ENCODE measurements at regions not wholly inside any gene's neighbourhood (a gene's known extent, or its start where the extent isn't known, plus 50 kb on each side); places are given as distances from the start of the nearest gene placed in this dataset.

DNA sequence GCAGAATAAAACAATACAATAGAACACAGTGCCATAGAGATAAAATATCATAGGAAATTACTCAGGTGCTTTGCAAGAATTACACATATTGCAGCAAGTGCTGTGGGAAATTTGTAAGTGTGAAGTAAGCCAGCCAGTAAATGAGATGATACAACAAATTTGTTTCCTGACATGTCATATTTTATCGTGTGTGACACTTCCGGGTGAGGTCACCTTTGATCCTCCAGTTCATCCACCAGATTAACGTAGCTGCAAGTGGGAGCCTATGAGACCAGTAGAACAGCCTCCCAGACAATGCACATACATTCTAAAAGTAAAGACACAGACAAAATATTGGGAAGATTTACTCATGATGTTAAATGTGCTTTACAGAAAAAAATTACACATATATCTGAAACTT, 72.2 kb downstream of the PRDM9 start:
- DNase-seq: no peak

DNA sequence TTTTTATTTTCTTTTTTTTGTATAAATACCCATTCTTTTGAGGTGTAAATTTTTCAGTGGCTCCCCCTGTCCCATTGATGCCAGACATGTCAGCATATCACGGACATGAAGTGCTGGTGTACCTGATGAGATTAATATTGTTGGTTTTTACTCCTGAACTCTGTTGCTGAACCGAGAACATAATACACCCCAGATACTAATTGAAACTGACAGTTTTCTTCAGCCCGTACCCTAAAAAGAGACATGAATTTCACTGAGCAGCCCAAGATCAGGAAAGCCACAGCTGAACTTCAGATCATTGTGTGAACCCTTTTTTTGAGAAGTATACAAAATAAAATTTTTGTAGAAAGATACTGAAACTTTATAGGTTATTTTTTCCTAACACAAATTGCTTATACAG, 75.7 kb downstream of the PRDM9 start:
- DNase-seq: no peak

GRCh38 chr5:23588841-23589326, 81.5 kb downstream of the PRDM9 start:
- DNase-seq: no peak

DNA sequence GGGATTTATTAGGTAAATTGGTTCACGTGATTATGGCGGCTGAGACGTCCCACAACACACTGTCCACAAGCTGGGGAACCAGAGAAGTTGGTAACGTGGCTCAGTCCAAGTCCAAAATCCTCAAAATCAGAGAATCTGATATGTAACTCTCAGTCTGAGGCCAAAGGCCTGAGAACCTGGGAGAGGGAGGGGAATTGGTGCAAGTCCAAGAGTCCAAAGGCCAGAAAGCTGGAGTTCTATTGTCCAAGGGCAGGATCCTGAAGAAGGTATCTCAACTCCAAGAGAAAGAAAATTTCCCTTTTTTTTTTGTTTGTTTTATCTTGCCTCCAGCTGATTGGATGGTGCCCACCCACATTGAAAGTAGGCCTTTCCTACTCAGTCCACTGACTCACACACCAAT, 83.8 kb downstream of the PRDM9 start:
- no peak for DNase-seq

DNA sequence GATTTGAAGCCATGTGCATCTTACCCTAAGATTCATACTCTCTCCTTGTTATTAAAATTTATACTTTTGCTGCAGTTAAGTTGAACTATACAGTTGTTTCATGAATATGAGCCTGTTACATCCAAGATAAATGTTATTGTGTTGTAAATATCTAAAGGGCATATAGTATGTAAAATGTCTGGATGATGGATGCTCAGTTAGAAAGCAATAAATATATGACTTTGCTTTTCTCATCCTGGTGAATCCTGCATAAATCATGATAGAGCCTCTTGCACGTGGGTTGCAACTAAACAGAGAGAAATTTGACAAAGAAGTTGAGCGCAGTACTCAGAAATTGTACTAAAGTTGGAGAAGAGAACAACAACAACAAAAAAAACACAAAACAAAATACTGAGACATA, 99.5 kb downstream of the PRDM9 start:
- DNase-seq: no peak

DNA sequence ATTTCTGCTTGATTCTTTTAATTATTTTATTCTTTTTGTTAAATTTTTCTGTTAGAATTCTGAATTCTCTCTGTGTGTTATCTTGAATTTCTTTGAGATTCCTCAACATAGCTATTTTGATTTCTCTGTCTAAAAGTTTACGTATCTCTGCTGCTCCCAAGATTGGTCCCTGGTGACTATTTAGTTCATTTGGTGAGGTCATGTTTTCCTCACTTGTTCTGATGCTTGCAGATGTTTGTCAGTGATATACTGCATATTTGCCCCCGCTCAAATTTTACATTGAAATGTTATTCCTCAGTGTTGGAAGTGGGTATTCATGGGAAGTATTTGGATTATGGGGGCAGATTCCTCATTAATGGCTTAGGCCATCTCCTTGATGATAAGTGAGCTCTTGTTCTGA, 105.3 kb downstream of the PRDM9 start:
- no peak for DNase-seq

DNA sequence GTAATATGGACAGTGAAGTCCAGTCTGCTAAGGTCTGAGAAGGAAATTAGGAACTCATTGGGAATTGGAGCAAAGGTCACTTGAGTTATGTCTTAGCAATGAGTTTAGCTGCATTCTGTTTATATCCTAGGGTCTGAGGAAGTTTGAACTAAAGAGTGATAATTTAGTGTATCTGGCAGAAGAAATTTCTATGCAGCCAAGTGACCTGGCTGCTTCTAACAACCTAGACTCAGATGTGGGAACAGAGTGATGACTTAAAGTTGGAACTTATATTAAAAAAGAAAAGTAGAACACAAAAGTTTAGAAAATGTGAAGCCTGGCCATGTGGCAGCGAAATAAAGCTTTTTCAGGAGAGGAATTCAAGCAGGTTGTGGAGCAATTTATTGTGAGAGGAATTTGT, 106.2 kb downstream of the PRDM9 start:
- DNase-seq: no peak

GRCh38 chr5:23614422-23614821, 107.0 kb downstream of the PRDM9 start:
- DNase-seq: no peak

GRCh38 chr5:23626961-23627360, 119.6 kb downstream of the PRDM9 start:
- DNase-seq: no peak

DNA sequence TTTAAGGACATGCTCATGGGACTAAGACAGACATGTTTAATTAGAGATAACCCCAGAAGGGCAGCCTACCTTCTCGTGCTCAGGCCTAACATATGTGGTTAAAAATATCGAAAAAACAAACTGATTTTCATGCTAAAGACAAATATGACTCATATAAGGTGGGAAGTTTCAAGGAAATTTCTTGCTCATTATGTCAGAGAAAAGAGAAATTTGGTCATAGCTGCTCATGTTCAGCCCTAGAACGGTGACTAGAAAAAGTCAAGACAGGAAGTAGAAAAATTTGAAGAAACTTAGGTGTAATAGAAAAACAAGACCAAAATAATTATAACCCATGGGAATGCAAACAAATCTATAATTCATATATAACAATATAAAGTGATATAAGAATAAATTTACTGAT, 120.6 kb downstream of the PRDM9 start:
- no peak for DNase-seq

- no peak for DNase-seq
These were observed 122.0 kb downstream of the PRDM9 start for GRCh38 chr5:23629396-23629795.

DNA sequence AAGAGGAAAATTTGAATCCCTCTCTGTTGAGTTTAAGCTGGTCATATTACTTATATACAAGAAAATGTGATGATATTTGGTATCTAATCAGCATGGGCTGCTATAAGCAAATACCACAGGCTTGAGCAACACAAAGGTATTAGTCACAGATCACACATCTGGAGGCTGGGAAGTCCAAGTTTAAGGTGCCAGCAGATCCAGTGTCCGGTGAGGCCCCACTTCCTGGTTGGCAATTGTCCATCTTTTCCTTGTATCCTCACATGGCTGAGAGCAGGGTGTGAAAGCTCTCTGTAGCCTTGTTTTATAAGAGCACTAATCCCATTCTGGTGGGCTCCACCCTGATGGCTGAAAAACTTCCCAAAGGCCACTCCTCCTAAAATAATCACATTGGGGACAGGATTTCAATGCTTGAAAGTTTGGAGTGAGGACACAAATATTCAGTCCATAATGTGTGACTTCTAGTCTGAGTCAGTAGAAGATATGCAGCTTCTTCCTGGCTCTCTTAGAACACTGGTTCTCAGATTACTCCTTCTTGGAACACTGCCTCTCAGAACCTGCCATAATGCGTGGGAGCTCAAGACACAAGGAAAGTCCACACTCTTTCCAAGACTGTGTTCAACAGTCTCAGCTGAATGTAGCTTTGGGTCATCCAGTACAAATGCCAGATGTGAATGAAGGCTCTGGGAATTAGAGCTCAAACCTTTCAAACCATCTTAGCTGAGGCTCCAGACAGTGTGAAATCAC, 124.1 kb downstream of the PRDM9 start:
- no peak for DNase-seq

- DNase-seq: no peak
These were observed 128.5 kb downstream of the PRDM9 start for GRCh38 chr5:23635938-23636337.

GRCh38 chr5:23639326-23639725, 131.9 kb downstream of the PRDM9 start:
- DNase-seq: no peak

DNA sequence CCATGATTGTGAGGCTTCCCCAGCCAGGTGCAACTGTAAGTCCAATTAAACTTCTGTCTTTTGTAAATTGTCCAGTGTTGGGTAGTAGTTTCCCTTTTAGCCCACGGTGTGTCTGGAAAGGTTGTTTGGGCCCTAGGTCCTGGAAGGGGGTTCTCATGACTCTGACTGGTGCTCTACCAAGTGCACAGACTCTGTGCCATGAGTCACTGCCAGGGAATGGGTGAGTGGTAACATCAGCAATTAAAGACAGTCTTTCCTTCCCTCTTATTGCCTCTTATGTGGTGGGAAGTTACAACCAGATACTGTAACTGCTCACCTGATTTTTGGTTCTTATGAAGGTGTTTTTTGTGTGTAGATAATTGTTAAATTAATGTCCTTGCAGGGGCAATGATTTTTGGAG, 141.2 kb downstream of the PRDM9 start:
- no peak for DNase-seq

DNA sequence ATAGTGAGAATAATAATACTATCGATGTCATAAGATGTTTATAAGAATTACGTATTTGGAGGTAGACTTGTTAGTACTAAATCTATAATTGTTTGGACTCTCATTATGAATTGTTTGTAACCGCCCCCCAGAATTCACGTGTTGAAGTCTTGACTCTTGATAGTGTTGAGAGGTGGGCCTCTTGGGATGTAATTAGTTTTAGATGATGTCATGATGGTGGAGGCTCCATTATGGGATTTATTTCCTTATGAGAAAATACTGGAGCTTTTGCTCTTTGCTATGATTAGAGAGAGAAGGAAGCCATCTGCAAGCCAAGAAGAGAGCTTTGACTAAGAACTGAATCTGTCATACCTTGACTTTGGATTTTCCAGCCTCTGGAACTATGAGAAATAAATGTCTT, 142.2 kb downstream of the PRDM9 start:
- DNase-seq: no peak

GRCh38 chr5:23655674-23656073, 148.3 kb downstream of the PRDM9 start:
- DNase-seq: no peak

DNA sequence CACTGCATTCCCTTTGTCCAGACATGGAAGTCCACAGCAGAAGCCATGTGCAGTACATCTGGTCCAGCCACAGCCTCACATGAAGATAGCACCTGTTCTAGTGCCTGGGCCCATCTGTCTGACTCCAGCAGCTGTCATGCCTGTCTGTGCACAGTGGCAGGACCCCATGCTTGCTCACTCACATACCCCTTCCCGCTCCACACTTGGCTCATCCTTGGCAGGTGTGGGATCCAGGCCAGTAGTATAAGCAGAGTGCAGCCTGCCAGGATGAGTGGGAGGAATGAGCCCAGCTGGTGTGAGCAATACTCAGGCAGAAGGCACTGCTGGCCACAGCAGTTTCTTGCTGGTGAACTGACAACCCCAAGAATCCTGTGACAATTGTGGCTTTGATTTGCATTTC, 168.0 kb downstream of the PRDM9 start:
- DNase-seq: no peak

DNA sequence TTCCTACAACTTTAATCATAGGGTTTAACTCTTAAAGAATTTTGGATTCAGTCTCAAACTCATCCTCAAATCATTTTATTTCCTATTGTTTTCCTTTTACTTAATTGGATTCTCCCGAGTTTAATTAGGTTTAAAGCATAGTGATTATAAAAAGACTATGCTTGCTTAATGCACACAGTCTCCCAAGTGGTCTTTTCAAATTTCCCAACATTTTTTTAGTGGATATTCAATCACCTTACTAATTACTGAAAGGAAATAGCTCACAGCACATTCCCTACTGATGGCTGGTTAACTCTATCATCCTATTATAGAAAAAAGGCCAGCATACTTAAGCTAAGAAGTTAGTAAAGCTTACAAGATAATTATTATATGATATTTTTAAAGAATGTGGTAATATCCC, 170.6 kb downstream of the PRDM9 start:
- DNase-seq: no peak

- DNase-seq: no peak
These were observed 176.7 kb downstream of the PRDM9 start for GRCh38 chr5:23684103-23684502.

DNA sequence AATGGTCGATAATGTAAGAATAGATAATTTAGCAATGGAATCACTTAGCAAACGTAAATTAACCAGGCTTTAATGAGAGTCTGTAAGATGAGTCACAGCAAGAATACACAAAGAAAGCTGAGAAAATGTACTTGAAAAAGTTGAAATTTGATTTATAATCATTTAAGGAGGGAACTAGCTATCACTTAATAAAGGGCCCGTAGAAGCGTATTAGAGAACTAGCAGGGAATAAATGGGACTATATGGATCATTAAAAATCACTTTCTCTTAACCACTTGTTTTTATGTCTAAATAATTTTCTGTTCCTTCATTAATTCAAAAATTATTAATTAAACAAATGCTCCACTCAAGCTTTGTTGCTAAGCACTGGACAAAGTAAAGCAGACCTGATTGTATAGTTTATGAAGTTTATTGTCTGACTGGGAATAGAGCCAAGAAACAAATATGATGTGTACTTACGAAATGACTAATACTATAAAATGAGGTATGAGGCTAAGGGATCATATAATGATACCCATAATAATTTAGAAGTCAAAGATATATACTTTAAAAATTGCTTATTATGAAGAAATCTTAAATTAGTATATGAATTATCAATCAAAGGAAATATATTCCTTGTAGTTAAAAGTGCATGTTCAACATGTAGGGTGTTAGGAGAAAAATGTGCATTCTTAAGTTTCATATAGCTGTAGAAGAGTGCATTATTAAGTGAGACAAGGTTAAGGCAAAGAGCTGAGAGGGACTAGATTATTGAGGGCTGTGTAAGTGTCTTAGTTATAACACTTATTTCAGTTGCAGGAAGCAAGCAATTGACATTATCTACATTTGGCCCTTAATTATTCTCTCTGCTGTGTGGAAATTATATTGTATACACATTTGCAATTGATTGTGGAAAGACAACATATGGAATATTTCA, 196.8 kb downstream of the PRDM9 start:
- no peak for DNase-seq

- DNase-seq: no peak
These were observed 210.1 kb downstream of the PRDM9 start for GRCh38 chr5:23717486-23717885.

- no peak for DNase-seq
These were observed 211.2 kb downstream of the PRDM9 start for GRCh38 chr5:23718564-23718963.

DNA sequence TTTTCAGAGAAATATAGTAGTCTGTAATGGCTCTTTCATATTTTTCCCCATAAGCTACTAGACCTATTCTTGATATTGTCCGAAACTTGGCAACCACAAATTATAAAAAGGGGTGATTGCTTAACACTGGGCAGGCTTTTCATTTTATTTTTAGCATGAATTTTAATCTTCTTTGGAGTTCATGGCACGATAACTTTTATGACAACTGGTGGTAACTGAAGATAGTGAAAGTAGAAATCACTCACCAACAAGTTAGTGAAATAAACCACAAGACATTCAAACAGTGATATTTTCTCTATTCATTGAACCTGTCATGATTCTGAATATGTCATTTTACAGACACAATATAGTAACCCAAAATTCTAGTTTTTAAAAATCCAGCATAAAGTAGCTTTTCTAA, 213.9 kb downstream of the PRDM9 start:
- DNase-seq: no peak
